Nephron progenitor cell (in vitro differentiated cells): ENCODE measurements at regions not wholly inside any gene's neighbourhood (a gene's known extent, or its start where the extent isn't known, plus 50 kb on each side); places are given as distances from the start of the nearest gene placed in this dataset.

Experiments
- DNase-seq: peaks from one replicate; pipeline ENCODE4 v3.0.0; 2021
- H3K27ac Mint-ChIP-seq: 2 replicates; pipeline ENCODE4 v1.8.0; 2021; ENCODE audit warnings: mild to moderate bottlenecking, moderate library complexity, mixed read lengths
- H3K27me3 Mint-ChIP-seq: 2 replicates; pipeline ENCODE4 v1.8.0; 2021; ENCODE audit warnings: mild to moderate bottlenecking, low read depth, mixed read lengths; ENCODE audit not compliant: poor library complexity
- H3K36me3 Mint-ChIP-seq: 2 replicates; pipeline ENCODE4 v1.8.0; 2021; ENCODE audit warnings: low read depth, mixed read lengths
- H3K4me1 Mint-ChIP-seq: 2 replicates; pipeline ENCODE4 v1.8.0; 2021; ENCODE audit warnings: mixed read lengths
- H3K4me3 Mint-ChIP-seq: 2 replicates; pipeline ENCODE4 v1.8.0; 2021; ENCODE audit warnings: mild to moderate bottlenecking, moderate library complexity, mixed read lengths
- H3K9me3 Mint-ChIP-seq: 2 replicates; pipeline ENCODE4 v1.8.0; 2021; ENCODE audit warnings: mild to moderate bottlenecking, moderate library complexity, mixed read lengths
- CTCF ChIP-seq: fragments of 200-600 bp; sonication (generic); IDR thresholded peaks from 2 replicates; pipeline ENCODE4 v1.5.0; 2021; ENCODE audit warnings: antibody characterized with exemption

- peaks cover 10% of the 10 kb centered on the region for H3K27me3 Mint-ChIP-seq
- no peak for TF ChIP-seq CTCF
These were observed 115.2 kb upstream of the LGSN start for GRCh38 chr6:63434943-63435342.

GRCh38 chr6:63436356-63436755 is 116.6 kb upstream of the LGSN start:
- Mint-ChIP-seq H3K4me1 (no peaks in the 10 kb centered on the region), H3K27ac (no peak overlapping the region), H3K9me3 (peaks cover 3% of the 10 kb centered on the region), H3K4me3 (no peak overlapping the region), H3K36me3 (no peaks in the 10 kb centered on the region), H3K27me3 (peaks cover 13% of the 10 kb centered on the region)
- DNase-seq: no peak
- no peak for TF ChIP-seq CTCF

More at GRCh38 chr6:63434943-63435342, 115.2 kb upstream of the LGSN start:
- Mint-ChIP-seq H3K27ac (no peak overlapping the region), H3K4me1 (no peaks in the 10 kb centered on the region), H3K9me3 (peaks cover 3% of the 10 kb centered on the region), H3K36me3 (no peaks in the 10 kb centered on the region), H3K4me3 (no peak overlapping the region)
- DNase-seq: no peak

- H3K9me3 Mint-ChIP-seq: peaks cover 3% of the 10 kb centered on the region
- no peaks in the 10 kb centered on the region for H3K36me3 Mint-ChIP-seq
- H3K27me3 Mint-ChIP-seq: peaks cover 7% of the 10 kb centered on the region
- H3K27ac Mint-ChIP-seq: no peak overlapping the region
- no peaks in the 10 kb centered on the region for H3K4me1 Mint-ChIP-seq
- TF ChIP-seq CTCF: no peak
- no peak for DNase-seq
- H3K4me3 Mint-ChIP-seq: no peak overlapping the region
These were observed 117.3 kb upstream of the LGSN start for GRCh38 chr6:63437058-63437457.

DNA sequence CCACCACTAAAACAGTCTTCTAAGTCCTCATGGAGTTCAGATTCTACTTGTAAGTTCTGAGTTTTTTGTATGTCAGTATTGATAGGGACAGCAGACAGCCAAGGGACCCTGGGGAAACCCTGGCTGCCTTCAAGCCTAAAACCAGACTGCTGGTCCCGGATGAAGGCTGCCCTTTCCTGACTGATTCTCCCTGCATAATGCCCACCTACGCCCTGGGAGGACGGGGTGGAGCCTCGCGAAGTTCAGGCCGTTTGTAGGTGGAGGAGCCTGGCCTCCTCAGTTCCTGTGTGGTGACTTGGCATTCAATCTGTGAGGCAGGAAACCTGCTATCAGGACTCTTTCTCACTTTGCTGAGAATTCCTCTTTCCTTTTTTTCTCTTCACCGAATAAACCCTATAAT is 120.3 kb upstream of the LGSN start:
- peaks cover 7% of the 10 kb centered on the region for H3K9me3 Mint-ChIP-seq
- no peak for DNase-seq

DNA sequence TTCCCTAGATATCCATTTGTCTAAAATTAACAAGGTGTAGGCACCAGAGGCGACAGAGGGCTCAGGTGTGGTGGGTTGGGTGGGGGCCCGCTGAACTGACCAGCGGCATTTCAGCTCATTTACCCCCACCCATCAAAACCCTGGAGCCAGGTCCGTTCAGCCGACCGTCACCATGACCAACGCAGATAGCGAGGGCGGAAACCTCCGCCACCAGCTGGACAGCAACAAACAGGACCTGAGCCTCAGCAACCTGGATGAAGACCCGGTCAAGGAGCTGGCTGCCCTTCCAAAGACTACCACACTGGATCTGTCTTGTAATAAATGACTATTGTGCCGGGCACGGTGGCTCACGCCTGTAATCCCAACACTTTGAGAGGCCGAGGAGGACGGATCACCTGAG is 120.8 kb upstream of the LGSN start:
- no peak overlapping the region for H3K27ac Mint-ChIP-seq
- peaks cover 7% of the 10 kb centered on the region for H3K27me3 Mint-ChIP-seq
- no peaks in the 10 kb centered on the region for H3K4me1 Mint-ChIP-seq
- H3K4me3 Mint-ChIP-seq: no peak overlapping the region
- H3K9me3 Mint-ChIP-seq: peaks cover 7% of the 10 kb centered on the region
- H3K36me3 Mint-ChIP-seq: no peaks in the 10 kb centered on the region
- DNase-seq: no peak
- no peak for TF ChIP-seq CTCF

More for the DNA sequence above, 120.3 kb upstream of the LGSN start:
- Mint-ChIP-seq H3K4me1 (no peaks in the 10 kb centered on the region), H3K27me3 (peaks cover 7% of the 10 kb centered on the region), H3K36me3 (no peaks in the 10 kb centered on the region), H3K4me3 (no peak overlapping the region), H3K27ac (no peak overlapping the region)
- TF ChIP-seq CTCF: no peak

- no peak for DNase-seq
- Mint-ChIP-seq H3K27ac (peak overlapping the region; percentile 70), H3K4me1 (no peaks in the 10 kb centered on the region), H3K9me3 (peaks cover 7% of the 10 kb centered on the region), H3K27me3 (peaks cover 4% of the 10 kb centered on the region), H3K36me3 (no peaks in the 10 kb centered on the region), H3K4me3 (no peak overlapping the region)
- TF ChIP-seq CTCF: no peak
These were observed 121.6 kb upstream of the LGSN start for GRCh38 chr6:63441266-63441956.
